Panc1 (cell line): ENCODE measurements at regions not wholly inside any gene's neighbourhood (a gene's known extent, or its start where the extent isn't known, plus 50 kb on each side); places are given as distances from the start of the nearest gene placed in this dataset.
"Not testable (repeated sequence)": the region's sequence is repeated elsewhere in the genome, so short reads cannot be mapped to it uniquely, and the experiment has no call there.

Experiments
- TF ChIP-seq, protein P1 (sequence below), 2 experiments: IDR thresholded peaks; 2 replicates each; pipeline ENCODE4 v1.6.1; 2011 to 2012; ENCODE audit warnings: low read depth in 2 of 2, control low read depth in 1 of 2, low read length in 1 of 2, mild to moderate bottlenecking in 1 of 2, moderate library complexity in 1 of 2; ENCODE audit not compliant: insufficient read depth in 1 of 2
- TF ChIP-seq, protein P2 (sequence below): fragments of 450-650 bp; IDR thresholded peaks from 2 replicates; pipeline ENCODE4 v1.5.1; 2017; ENCODE audit warnings: mild to moderate bottlenecking

DNA sequence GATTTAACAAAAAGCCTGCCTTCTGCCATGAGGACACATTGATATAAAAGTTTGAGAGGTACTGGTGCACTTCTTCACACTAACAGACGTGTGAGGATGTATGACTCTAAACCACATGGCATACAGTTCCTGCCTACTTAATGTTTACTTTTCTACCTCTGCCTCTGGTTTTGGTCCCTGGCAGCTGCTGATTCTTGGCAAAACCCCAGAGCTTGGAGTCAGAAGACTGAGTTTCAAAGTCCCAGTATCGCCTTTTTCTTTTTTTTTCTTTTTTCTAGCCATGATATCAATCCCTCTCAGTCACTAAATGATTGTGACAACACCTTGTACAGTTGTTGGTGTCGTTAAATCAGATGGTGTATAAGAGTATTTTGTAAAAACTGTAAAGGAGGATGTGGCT, 110.9 kb upstream of the FAN1 start:
- TF ChIP-seq, protein P1, sequence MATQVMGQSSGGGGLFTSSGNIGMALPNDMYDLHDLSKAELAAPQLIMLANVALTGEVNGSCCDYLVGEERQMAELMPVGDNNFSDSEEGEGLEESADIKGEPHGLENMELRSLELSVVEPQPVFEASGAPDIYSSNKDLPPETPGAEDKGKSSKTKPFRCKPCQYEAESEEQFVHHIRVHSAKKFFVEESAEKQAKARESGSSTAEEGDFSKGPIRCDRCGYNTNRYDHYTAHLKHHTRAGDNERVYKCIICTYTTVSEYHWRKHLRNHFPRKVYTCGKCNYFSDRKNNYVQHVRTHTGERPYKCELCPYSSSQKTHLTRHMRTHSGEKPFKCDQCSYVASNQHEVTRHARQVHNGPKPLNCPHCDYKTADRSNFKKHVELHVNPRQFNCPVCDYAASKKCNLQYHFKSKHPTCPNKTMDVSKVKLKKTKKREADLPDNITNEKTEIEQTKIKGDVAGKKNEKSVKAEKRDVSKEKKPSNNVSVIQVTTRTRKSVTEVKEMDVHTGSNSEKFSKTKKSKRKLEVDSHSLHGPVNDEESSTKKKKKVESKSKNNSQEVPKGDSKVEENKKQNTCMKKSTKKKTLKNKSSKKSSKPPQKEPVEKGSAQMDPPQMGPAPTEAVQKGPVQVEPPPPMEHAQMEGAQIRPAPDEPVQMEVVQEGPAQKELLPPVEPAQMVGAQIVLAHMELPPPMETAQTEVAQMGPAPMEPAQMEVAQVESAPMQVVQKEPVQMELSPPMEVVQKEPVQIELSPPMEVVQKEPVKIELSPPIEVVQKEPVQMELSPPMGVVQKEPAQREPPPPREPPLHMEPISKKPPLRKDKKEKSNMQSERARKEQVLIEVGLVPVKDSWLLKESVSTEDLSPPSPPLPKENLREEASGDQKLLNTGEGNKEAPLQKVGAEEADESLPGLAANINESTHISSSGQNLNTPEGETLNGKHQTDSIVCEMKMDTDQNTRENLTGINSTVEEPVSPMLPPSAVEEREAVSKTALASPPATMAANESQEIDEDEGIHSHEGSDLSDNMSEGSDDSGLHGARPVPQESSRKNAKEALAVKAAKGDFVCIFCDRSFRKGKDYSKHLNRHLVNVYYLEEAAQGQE (IDR thresholded peaks at IDR 0.05; ENCODE audit: insufficient read depth in 1 of 2, low read depth in 2 of 2, low read length in 1 of 2): not testable (repeated sequence)
- TF ChIP-seq, protein P2, sequence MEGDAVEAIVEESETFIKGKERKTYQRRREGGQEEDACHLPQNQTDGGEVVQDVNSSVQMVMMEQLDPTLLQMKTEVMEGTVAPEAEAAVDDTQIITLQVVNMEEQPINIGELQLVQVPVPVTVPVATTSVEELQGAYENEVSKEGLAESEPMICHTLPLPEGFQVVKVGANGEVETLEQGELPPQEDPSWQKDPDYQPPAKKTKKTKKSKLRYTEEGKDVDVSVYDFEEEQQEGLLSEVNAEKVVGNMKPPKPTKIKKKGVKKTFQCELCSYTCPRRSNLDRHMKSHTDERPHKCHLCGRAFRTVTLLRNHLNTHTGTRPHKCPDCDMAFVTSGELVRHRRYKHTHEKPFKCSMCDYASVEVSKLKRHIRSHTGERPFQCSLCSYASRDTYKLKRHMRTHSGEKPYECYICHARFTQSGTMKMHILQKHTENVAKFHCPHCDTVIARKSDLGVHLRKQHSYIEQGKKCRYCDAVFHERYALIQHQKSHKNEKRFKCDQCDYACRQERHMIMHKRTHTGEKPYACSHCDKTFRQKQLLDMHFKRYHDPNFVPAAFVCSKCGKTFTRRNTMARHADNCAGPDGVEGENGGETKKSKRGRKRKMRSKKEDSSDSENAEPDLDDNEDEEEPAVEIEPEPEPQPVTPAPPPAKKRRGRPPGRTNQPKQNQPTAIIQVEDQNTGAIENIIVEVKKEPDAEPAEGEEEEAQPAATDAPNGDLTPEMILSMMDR: not testable (repeated sequence)
